Neutrophil (primary cell): ENCODE measurements at regions not wholly inside any gene's neighbourhood (a gene's known extent, or its start where the extent isn't known, plus 50 kb on each side); places are given as distances from the start of the nearest gene placed in this dataset.

Source experiments
- H3K27ac ChIP-seq: fragments of 200-600 bp; sonication (generic); 2 replicates; pipeline ENCODE4 v1.5.1; 2016; ENCODE audit warnings: mild to moderate bottlenecking, moderate library complexity
- H3K27me3 ChIP-seq: fragments of 200-600 bp; sonication (generic); 2 replicates; pipeline ENCODE4 v1.6.0; 2016; ENCODE audit warnings: mild to moderate bottlenecking
- H3K36me3 ChIP-seq: fragments of 200-600 bp; sonication (generic); 2 replicates; pipeline ENCODE4 v1.5.1; 2017
- H3K4me1 ChIP-seq, 2 experiments: fragments of 200-600 bp in 1 of 2; sonication (generic) in 1 of 2; 1 replicate in 1 of 2; 2 replicates in 1 of 2; pipeline versions ENCODE4 v1.5.1 to v1.6.1; 2013 to 2016; ENCODE audit warnings: low read depth in 1 of 2, low read length in 1 of 2, mild to moderate bottlenecking in 1 of 2, moderate library complexity in 1 of 2; ENCODE audit not compliant: control insufficient read depth in 1 of 2, insufficient read depth in 1 of 2
- H3K4me3 ChIP-seq, 2 experiments: fragments of 200-600 bp in 1 of 2; sonication (generic) in 1 of 2; 1 replicate in 1 of 2; 2 replicates in 1 of 2; pipeline ENCODE4 v1.5.1; 2013 to 2016; ENCODE audit warnings: low read depth in 1 of 2, low read length in 1 of 2, mild to moderate bottlenecking in 1 of 2, moderate library complexity in 1 of 2
- H3K9me3 ChIP-seq: fragments of 200-600 bp; sonication (generic); 2 replicates; pipeline ENCODE4 v1.5.1; 2016
- TF ChIP-seq, protein P1 (sequence below): fragments of 200-600 bp; sonication (generic); IDR thresholded peaks from 2 replicates; pipeline ENCODE4 v1.5.1; 2016; ENCODE audit warnings: antibody characterized with exemption

DNA sequence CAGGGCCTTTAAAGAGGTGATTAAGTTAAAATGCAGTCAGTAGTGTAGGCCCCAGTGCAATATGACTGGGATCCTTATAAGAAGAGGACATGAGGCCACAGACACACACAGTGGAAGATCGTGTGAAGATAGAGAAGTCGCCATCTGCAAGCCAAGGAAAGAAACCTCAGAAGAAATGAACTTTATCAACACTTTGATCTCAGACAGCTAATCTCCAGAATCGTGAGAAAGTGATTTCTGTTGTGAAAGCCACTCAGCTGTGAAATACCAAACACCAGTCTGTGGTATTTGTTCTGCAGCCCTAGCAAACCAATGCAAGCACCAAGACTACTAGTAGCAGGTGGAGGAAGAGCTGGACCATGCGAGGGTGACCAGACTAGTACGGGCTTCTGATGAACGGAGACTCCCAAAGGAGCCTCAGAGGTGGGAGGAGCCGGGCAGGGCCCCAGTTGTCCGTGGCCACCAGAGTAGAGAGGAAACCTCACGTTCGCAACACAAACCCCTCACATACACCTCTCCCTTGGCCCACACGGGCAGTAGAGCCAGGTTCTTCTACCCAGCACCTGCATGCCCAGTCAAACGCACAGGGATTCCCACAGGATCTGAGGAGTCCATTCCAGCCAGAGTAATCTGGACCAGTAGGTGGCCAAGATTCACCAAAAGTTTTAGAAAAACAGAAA lies 243.0 kb downstream of the TTC8 start:
- Histone ChIP-seq H3K27me3 (no peaks in the 10 kb centered on the region), H3K4me1 (no peaks in the 10 kb centered on the region), H3K36me3 (no peaks in the 10 kb centered on the region), H3K9me3 (no peaks in the 10 kb centered on the region), H3K4me3 (no peak overlapping the region), H3K27ac (no peak overlapping the region)
- TF ChIP-seq, protein P1, sequence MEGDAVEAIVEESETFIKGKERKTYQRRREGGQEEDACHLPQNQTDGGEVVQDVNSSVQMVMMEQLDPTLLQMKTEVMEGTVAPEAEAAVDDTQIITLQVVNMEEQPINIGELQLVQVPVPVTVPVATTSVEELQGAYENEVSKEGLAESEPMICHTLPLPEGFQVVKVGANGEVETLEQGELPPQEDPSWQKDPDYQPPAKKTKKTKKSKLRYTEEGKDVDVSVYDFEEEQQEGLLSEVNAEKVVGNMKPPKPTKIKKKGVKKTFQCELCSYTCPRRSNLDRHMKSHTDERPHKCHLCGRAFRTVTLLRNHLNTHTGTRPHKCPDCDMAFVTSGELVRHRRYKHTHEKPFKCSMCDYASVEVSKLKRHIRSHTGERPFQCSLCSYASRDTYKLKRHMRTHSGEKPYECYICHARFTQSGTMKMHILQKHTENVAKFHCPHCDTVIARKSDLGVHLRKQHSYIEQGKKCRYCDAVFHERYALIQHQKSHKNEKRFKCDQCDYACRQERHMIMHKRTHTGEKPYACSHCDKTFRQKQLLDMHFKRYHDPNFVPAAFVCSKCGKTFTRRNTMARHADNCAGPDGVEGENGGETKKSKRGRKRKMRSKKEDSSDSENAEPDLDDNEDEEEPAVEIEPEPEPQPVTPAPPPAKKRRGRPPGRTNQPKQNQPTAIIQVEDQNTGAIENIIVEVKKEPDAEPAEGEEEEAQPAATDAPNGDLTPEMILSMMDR: no peak

DNA sequence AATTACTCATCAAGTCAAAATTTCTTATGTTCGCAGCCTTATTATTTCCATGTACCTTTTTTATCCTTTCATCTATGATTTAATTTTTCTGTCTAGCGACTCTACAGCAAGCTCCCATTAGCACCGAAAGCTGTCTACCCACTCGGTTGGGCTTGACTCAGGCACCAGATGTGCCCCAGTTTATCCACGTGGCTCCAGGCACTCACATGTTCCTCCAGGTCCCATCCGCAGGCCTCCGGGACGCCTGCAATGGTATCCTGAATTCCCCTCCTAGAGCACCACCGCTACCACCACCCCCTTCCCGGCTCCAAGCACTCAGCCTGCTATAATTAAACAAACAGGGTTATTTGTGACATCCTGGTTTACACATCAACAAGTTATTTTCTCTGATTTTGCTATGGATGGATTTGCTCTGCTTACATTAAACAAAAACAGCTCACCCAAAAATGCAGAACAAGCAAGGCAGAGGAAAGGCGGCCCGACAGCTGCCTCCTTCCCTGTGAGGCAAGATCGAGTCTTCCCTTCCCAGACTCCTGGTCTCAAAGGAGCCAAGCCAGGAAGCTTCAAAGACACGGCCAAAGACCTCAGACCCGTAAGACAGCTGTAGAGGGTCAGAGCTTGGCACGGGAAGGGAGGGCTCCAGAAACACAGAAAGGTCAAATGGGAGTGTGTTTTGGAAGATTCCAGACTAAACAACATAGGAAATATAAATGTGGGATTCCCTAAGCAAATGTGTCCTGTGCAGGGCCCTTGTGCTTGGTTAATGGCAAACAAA lies 253.8 kb downstream of the TTC8 start:
- Histone ChIP-seq H3K9me3 (no peaks in the 10 kb centered on the region), H3K27ac (no peak overlapping the region), H3K4me3 (no peak overlapping the region), H3K36me3 (no peaks in the 10 kb centered on the region), H3K4me1 (no peaks in the 10 kb centered on the region), H3K27me3 (peaks cover 9% of the 10 kb centered on the region)
- TF ChIP-seq, protein P1: no peak

DNA sequence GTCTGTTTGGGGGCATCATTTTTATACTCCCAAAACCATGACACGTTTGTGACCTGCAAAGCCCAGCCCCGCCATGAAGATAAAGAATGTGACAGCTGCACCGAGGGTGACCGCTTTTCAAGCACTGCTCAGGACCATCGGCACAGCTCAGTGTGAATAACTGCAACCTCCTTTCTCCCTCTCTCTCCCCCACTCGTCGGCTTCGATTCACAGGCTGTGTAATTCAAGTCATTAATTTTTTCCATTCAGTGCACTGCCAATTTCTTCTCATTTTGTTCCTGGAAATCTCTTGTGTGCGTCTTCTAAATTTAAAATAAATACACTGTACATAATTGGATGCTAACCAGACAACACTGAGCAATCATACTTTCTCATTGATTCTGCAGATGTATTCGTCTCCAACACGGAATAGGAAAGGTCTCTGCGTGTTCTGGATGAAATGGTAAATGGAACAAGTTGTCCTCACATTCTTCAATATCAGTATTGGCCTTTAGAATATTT lies 260.8 kb downstream of the TTC8 start:
- no peak overlapping the region for H3K27ac ChIP-seq
- no peaks in the 10 kb centered on the region for H3K27me3 ChIP-seq
- H3K36me3 ChIP-seq: no peaks in the 10 kb centered on the region
- no peak overlapping the region for H3K4me3 ChIP-seq
- no peaks in the 10 kb centered on the region for H3K4me1 ChIP-seq
- TF ChIP-seq, protein P1: no peak
- H3K9me3 ChIP-seq: no peaks in the 10 kb centered on the region

DNA sequence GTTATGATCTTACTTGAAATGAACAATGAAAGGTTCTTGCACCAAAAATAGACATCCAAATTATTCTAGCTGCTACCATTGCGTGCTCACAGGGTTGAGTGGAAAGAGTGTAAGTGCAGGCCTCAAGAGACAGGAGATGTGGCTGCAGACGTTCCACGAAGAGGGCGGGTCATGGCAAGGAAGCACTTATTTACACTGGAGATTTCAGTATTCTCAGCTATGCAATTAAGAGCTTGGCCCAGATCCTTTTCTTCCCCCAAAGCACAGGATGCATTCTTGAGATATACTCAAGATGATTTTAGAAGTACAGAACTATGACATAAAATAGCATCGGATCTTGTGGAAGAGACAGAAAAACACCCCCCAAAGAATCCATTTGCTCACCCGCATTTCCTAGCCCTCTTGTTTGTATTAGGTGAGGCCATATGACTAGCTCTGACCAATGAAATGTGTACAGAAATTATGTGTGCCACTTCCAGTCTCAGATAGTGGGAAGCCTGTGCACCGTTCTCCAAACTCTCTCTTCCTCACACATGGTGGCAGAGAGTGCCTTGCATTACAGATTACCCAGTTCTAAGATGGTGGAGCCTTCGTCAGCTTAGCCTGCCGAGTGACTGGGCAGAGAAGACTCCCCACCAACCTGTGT lies 261.4 kb downstream of the TTC8 start:
- no peak overlapping the region for H3K4me3 ChIP-seq
- H3K9me3 ChIP-seq: no peaks in the 10 kb centered on the region
- no peaks in the 10 kb centered on the region for H3K36me3 ChIP-seq
- no peaks in the 10 kb centered on the region for H3K27me3 ChIP-seq
- no peaks in the 10 kb centered on the region for H3K4me1 ChIP-seq
- TF ChIP-seq, protein P1: no peak
- no peak overlapping the region for H3K27ac ChIP-seq

DNA sequence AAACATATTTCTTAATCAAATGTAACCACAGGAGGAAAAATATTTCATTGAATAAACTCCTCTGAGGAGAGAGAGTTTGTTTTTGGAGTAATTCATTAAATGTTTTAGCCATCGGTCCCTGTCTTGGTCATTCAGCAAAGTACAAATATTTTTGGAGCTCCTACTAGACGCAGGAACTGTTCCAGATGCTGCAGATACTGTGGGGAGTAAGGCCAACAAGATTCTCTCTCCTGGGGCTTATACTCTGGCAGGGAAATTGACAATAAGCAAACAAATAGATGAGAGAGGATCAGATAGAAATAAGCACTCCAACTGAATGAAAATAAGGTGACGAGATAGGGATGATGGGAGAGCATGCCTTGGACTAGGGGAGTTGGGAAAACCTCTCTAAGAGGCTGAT lies 264.1 kb downstream of the TTC8 start:
- TF ChIP-seq, protein P1: no peak
- Histone ChIP-seq H3K9me3 (no peaks in the 10 kb centered on the region), H3K27ac (no peak overlapping the region), H3K36me3 (no peaks in the 10 kb centered on the region), H3K27me3 (no peaks in the 10 kb centered on the region), H3K4me1 (no peaks in the 10 kb centered on the region), H3K4me3 (no peak overlapping the region)
